ENCODE measurements at regions not wholly inside any gene's neighbourhood (a gene's known extent, or its start where the extent isn't known, plus 50 kb on each side); places are given as distances from the start of the nearest gene placed in this dataset.
"Not testable (repeated sequence)": the region's sequence is repeated elsewhere in the genome, so short reads cannot be mapped to it uniquely, and the experiment has no call there.

DNA sequence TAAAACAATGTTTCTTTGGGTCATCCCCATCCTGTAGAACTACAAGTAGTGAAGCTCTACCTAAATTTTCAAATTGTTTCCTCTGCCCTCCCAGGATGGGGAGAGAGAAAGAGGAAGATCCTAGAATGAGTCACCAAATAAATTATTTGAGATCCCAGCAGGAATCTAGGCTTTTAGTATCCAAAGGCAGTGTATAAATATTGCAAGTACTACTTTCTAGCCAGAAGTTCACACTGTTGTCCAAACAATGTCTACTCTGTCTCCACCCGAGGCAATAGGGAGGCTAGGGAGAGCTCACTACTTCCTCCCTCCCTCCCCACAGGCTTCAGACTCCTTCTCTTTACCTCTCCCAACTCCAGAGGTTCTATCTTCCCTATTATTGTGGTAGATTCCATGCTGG, 362.8 kb downstream of the MRPS30 start:
- H3K4me1 ChIP-seq = no peaks in the 10 kb centered on the region
- no peak for DNase-seq
- H3K9me3 ChIP-seq = no peaks in the 10 kb centered on the region
- H3K27me3 ChIP-seq = no peaks in the 10 kb centered on the region
- H3K36me3 ChIP-seq = no peaks in the 10 kb centered on the region
- no peak overlapping the region for H3K27ac ChIP-seq
- intact Hi-C loops (cut with DNase I) = no loop called here
- H3K4me3 ChIP-seq = no peak overlapping the region
- TF ChIP-seq EP300 (IDR thresholded peaks at IDR 0.05) = no peak
- TF ChIP-seq, protein P1, sequence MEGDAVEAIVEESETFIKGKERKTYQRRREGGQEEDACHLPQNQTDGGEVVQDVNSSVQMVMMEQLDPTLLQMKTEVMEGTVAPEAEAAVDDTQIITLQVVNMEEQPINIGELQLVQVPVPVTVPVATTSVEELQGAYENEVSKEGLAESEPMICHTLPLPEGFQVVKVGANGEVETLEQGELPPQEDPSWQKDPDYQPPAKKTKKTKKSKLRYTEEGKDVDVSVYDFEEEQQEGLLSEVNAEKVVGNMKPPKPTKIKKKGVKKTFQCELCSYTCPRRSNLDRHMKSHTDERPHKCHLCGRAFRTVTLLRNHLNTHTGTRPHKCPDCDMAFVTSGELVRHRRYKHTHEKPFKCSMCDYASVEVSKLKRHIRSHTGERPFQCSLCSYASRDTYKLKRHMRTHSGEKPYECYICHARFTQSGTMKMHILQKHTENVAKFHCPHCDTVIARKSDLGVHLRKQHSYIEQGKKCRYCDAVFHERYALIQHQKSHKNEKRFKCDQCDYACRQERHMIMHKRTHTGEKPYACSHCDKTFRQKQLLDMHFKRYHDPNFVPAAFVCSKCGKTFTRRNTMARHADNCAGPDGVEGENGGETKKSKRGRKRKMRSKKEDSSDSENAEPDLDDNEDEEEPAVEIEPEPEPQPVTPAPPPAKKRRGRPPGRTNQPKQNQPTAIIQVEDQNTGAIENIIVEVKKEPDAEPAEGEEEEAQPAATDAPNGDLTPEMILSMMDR (IDR thresholded peaks at IDR 0.05) = no peak
- no peak for TF ChIP-seq POLR2AphosphoS5 (IDR thresholded peaks at IDR 0.05)
- TF ChIP-seq POLR2A (IDR thresholded peaks at IDR 0.05) = no peak
- WGBS, 2 donors = 9 to 38% methylated on average over 1 of the region's 1 CpG

DNA sequence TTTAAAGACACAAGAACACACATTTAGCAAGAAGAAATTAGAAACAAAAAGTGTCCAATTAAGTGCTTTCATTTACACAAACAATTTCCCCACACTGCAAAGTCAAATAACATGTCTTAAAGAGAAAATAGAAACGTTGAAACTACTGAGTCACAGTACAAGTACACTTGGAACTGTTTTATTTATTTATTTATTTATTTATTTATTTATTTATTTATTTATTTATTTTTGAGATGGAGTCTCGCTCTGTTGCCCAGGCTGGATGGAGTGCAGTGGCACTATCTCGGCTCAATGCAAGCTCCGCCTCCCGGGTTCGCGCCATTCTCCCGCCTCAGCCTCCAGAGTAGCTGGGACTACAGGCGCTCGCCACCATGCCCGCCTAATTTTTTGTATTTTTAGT, 363.9 kb downstream of the MRPS30 start:
- H3K9me3 ChIP-seq; H3K4me1 ChIP-seq; H3K36me3 ChIP-seq; intact Hi-C loops (cut with DNase I); H3K27ac ChIP-seq; DNase-seq; H3K27me3 ChIP-seq; H3K4me3 ChIP-seq: not testable (repeated sequence)
- WGBS, 2 donors = 91 to 94% methylated on average over 11 of the region's 11 CpGs

DNA sequence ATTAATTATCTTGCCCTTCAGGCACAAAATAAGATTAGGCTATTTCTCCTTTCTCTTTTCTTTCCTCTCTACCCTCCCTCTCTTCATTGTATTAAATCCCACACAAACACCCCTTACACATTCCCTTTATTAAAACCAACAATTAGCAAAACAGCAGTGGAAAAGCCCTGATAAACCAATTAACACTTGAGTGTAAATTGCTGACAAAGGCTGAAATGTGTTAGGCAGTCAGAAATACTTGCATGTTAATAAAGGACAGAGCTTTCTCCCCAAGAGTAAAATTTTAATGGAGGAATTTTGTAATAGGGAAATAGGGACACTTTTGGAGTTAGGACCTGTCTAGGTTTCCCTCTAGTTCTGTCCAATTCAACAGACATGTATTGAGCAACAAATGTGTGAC, 370.9 kb downstream of the MRPS30 start:
- no peak for TF ChIP-seq POLR2A (IDR thresholded peaks at IDR 0.05)
- TF ChIP-seq POLR2AphosphoS5 (IDR thresholded peaks at IDR 0.05) = no peak
- TF ChIP-seq, protein P1 (IDR thresholded peaks at IDR 0.05) = no peak
- TF ChIP-seq EP300 (IDR thresholded peaks at IDR 0.05) = no peak
- Histone ChIP-seq H3K27me3 (no peaks in the 10 kb centered on the region), H3K4me1 (no peaks in the 10 kb centered on the region), H3K27ac (no peak overlapping the region), H3K4me3 (no peak overlapping the region), H3K36me3 (no peaks in the 10 kb centered on the region), H3K9me3 (no peaks in the 10 kb centered on the region)
- intact Hi-C loops (cut with DNase I) = no loop called here
- no peak for DNase-seq

DNA sequence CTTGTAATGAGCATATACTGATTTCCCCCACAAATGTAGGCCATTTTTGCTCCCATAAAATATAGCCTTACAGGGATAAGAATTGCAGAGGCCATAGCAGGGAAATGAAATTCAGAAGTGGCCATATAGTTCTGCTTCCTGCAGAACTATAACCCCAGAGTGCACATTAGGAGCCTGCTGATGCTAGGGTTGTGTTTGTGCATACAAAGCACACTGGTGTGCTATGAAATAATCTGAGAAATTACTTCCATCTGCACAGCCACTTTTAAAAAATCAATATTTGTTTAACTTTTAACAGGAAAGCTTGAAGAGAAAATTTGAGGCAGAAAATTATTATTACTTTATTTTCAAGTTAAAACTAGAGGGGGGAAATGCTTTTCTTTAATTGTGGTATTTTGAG, 380.3 kb downstream of the MRPS30 start:
- TF ChIP-seq, protein P1 (IDR thresholded peaks at IDR 0.05) = no peak
- H3K27me3 ChIP-seq = no peaks in the 10 kb centered on the region
- intact Hi-C loops (cut with DNase I) = no loop called here
- no peaks in the 10 kb centered on the region for H3K4me1 ChIP-seq
- no peak overlapping the region for H3K4me3 ChIP-seq
- H3K27ac ChIP-seq = no peak overlapping the region
- no peaks in the 10 kb centered on the region for H3K9me3 ChIP-seq
- no peaks in the 10 kb centered on the region for H3K36me3 ChIP-seq
- no peak for DNase-seq

DNA sequence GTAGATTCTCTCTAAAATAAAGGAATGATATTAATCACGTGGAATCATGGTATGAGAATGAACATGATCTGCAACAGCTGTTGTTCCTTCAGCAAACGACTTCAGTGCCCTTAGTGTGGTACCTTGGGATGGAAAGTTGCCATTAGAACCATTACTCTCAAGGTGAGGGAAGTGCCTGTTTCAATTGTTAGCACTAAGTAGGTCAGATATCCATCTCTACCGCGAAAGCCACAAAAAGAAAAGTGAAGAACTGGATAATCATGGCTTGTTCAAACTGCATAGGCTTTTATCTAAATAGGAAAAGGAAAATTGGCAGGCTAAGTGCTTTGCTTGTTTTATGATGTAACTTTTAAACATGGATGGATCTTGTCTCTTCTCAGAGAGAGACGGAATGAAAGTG, 380.7 kb downstream of the MRPS30 start:
- TF ChIP-seq, protein P1 (IDR thresholded peaks at IDR 0.05) = no peak
- TF ChIP-seq POLR2AphosphoS5 (IDR thresholded peaks at IDR 0.05) (no peak), EP300 (IDR thresholded peaks at IDR 0.05) (no peak), POLR2A (IDR thresholded peaks at IDR 0.05) (no peak)
- intact Hi-C loops (cut with DNase I) = no loop called here
- Histone ChIP-seq H3K27ac (no peak overlapping the region), H3K27me3 (no peaks in the 10 kb centered on the region), H3K4me1 (no peaks in the 10 kb centered on the region), H3K4me3 (no peak overlapping the region), H3K36me3 (no peaks in the 10 kb centered on the region), H3K9me3 (no peaks in the 10 kb centered on the region)
- 68% methylated on average over 5 of the region's 5 CpGs for WGBS, 2 donors
- no peak for DNase-seq

Measured in sigmoid colon (tissue), 6 donors.